SH-SY5Y (cell line): ENCODE measurements at regions not wholly inside any gene's neighbourhood (a gene's known extent, or its start where the extent isn't known, plus 50 kb on each side); places are given as distances from the start of the nearest gene placed in this dataset.

Experiments
- GATA2 ChIP-seq: IDR thresholded peaks from 2 replicates; pipeline ENCODE4 v1.6.1; 2011; ENCODE audit warnings: mild to moderate bottlenecking, low read depth, low read length
- GATA3 ChIP-seq: IDR thresholded peaks from 2 replicates; pipeline ENCODE4 v1.6.1; 2011; ENCODE audit warnings: low read depth, mild to moderate bottlenecking, low read length, moderate library complexity

- TF ChIP-seq GATA3 = no peak
- TF ChIP-seq GATA2 = no peak
These were observed 79.8 kb upstream of the SPATS2L start for GRCh38 chr2:200226451-200227426.
